ENCODE measurements at regions not wholly inside any gene's neighbourhood (a gene's known extent, or its start where the extent isn't known, plus 50 kb on each side); places are given as distances from the start of the nearest gene placed in this dataset.
A peak's percentile ranks its signal among the peaks of the same experiment; 100 is the strongest.

DNA sequence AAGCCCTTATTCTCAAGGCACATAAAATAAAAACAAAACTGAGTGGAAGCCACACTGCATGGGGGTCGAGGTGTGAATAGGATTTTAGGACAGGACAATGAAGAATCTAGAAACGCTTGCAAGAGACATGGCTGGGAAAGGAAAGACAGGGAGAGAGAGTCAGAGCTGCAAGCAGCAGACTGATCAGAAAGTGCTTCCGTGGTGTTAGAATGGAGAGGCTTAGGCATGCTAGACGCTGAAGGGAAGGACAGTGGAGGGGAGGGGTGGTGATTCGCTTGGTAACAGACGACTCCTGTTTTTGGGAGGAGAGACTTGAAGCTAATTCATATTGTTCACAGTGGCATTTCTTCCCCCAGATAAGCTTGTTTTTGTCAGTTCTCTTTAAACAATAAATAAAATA, 173.5 kb downstream of the AIPL1 start:
- DNase-seq (no peak), ATAC-seq (ENCODE audit: insufficient read depth, low FRiP score) (no peak)
- no peaks in the 10 kb centered on the region for H3K27me3 ChIP-seq (ENCODE audit: control insufficient read depth in 3 of 3, insufficient read depth in 3 of 3, low read length in 2 of 3)
- WGBS, 2 donors, result 36 to 38% methylated on average over 6 of the region's 6 CpGs
- TF ChIP-seq, protein P1, sequence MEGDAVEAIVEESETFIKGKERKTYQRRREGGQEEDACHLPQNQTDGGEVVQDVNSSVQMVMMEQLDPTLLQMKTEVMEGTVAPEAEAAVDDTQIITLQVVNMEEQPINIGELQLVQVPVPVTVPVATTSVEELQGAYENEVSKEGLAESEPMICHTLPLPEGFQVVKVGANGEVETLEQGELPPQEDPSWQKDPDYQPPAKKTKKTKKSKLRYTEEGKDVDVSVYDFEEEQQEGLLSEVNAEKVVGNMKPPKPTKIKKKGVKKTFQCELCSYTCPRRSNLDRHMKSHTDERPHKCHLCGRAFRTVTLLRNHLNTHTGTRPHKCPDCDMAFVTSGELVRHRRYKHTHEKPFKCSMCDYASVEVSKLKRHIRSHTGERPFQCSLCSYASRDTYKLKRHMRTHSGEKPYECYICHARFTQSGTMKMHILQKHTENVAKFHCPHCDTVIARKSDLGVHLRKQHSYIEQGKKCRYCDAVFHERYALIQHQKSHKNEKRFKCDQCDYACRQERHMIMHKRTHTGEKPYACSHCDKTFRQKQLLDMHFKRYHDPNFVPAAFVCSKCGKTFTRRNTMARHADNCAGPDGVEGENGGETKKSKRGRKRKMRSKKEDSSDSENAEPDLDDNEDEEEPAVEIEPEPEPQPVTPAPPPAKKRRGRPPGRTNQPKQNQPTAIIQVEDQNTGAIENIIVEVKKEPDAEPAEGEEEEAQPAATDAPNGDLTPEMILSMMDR (IDR thresholded peaks at IDR 0.05; ENCODE audit: control extremely low read depth, extremely low read depth), result no peak
- no peak overlapping the region for H3K4me3 ChIP-seq
- no peak overlapping the region for H3K27ac ChIP-seq (ENCODE audit: low read depth in 1 of 2, low read length in 1 of 2)
- no peak overlapping the region for H3K9ac ChIP-seq (ENCODE audit: insufficient read depth in 1 of 2, low read length in 2 of 2)
- no peaks in the 10 kb centered on the region for H3K4me1 ChIP-seq (ENCODE audit: control insufficient read depth in 5 of 5, insufficient read depth in 5 of 5, low read length in 5 of 5)
- no peaks in the 10 kb centered on the region for H3K36me3 ChIP-seq (ENCODE audit: control insufficient read depth in 4 of 4, insufficient read depth in 4 of 4, low read length in 4 of 4)
- H3K9me3 ChIP-seq (ENCODE audit: control insufficient read depth in 4 of 4, insufficient read depth in 3 of 4, low read length in 3 of 4), result peaks cover 0 to 8% (median 2%) of the 10 kb centered on the region in 4 donors

DNA sequence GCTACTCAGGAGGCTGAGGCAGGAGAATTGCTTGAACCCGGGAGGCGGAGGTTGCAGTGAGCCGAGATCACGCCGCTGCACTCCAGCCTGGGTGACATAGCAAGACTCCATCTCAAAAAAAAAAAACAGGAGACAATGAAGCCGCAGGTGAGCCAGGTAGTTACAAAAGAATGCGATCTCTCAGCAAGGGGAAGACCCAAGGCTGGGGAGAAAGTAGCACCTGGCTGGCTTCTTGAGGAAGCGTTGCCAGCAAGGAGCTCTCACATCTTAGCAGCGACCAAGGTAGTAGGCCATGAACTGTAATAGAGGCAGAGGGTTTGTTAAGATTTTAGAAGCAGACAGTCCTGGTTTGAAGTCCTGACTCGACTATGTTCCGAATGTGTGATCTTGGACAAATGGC, 175.0 kb downstream of the AIPL1 start:
- TF ChIP-seq, protein P1 (IDR thresholded peaks at IDR 0.05; ENCODE audit: control extremely low read depth, extremely low read depth), result no peak
- no peak overlapping the region for H3K9ac ChIP-seq (ENCODE audit: insufficient read depth in 1 of 2, low read length in 2 of 2)
- no peak overlapping the region for H3K27ac ChIP-seq (ENCODE audit: low read depth in 1 of 2, low read length in 1 of 2)
- H3K36me3 ChIP-seq (ENCODE audit: control insufficient read depth in 4 of 4, insufficient read depth in 4 of 4, low read length in 4 of 4), result no peaks in the 10 kb centered on the region
- H3K9me3 ChIP-seq (ENCODE audit: control insufficient read depth in 4 of 4, insufficient read depth in 3 of 4, low read length in 3 of 4), result peaks cover 0 to 6% (median 0%) of the 10 kb centered on the region in 4 donors
- WGBS, 2 donors, result 84 to 87% methylated on average over 10 to 11 of the region's 11 CpGs
- no peak for DNase-seq
- H3K4me1 ChIP-seq (ENCODE audit: control insufficient read depth in 5 of 5, insufficient read depth in 5 of 5, low read length in 5 of 5), result no peaks in the 10 kb centered on the region
- no peak overlapping the region for H3K4me3 ChIP-seq
- no peaks in the 10 kb centered on the region for H3K27me3 ChIP-seq (ENCODE audit: control insufficient read depth in 3 of 3, insufficient read depth in 3 of 3, low read length in 2 of 3)
- no peak for ATAC-seq (ENCODE audit: insufficient read depth, low FRiP score)

DNA sequence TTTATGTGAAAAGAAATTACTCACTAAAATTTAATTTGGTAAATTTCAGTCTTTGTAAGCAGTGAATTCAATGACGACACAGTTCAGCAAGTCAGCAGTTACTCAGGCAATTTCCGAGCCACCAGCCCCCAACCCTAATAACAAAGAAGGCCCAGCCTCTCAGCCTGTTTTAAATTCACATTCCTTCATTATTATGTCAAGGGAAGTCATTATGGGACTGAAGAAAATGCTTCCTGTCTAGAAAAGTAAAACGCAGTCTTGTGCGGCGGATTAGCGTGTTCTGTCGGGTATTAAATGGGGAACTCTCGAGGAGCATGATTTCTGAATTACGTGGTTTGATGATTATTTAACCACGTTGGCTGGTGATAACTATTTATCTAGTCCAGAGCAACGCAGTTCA, 177.6 kb downstream of the AIPL1 start:
- TF ChIP-seq, protein P1 (IDR thresholded peaks at IDR 0.05; ENCODE audit: control extremely low read depth, extremely low read depth), result no peak
- Histone ChIP-seq H3K27me3 (ENCODE audit: control insufficient read depth in 3 of 3, insufficient read depth in 3 of 3, low read length in 2 of 3) (no peaks in the 10 kb centered on the region), H3K4me3 (no peak overlapping the region), H3K27ac (ENCODE audit: low read depth in 1 of 2, low read length in 1 of 2) (no peak overlapping the region), H3K36me3 (ENCODE audit: control insufficient read depth in 4 of 4, insufficient read depth in 4 of 4, low read length in 4 of 4) (no peaks in the 10 kb centered on the region), H3K4me1 (ENCODE audit: control insufficient read depth in 5 of 5, insufficient read depth in 5 of 5, low read length in 5 of 5) (no peaks in the 10 kb centered on the region), H3K9me3 (ENCODE audit: control insufficient read depth in 4 of 4, insufficient read depth in 3 of 4, low read length in 3 of 4) (peaks cover 0 to 5% (median 0%) of the 10 kb centered on the region in 4 donors), H3K9ac (ENCODE audit: insufficient read depth in 1 of 2, low read length in 2 of 2) (no peak overlapping the region)
- WGBS, 2 donors, result 3 to 32% methylated on average over 11 of the region's 11 CpGs
- DNase-seq (peak; percentile 21 to 44 (median 37)), ATAC-seq (ENCODE audit: insufficient read depth, low FRiP score) (no peak)

DNA sequence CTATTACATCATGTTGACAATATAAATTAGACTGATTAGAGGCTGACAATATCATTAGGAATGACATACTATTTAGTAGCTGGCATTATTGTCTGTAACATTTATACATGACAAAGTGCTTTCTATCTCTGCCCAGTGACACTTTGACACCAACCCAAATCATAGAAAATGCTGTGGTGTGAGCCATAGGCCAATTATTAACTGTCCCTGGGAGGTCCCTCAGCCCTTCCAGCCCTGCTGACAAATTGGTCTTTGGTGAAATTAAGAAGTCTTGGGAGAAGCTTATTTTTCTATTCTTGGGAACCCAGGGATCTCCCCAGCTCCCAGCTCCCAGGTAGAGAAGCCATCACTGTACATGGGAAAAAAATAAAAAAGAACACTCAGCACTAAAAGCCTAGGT, 179.6 kb downstream of the AIPL1 start:
- Histone ChIP-seq H3K4me3 (no peak overlapping the region), H3K27me3 (ENCODE audit: control insufficient read depth in 3 of 3, insufficient read depth in 3 of 3, low read length in 2 of 3) (no peaks in the 10 kb centered on the region), H3K36me3 (ENCODE audit: control insufficient read depth in 4 of 4, insufficient read depth in 4 of 4, low read length in 4 of 4) (no peaks in the 10 kb centered on the region), H3K9me3 (ENCODE audit: control insufficient read depth in 4 of 4, insufficient read depth in 3 of 4, low read length in 3 of 4) (peaks cover 0 to 2% (median 0%) of the 10 kb centered on the region in 4 donors), H3K9ac (ENCODE audit: insufficient read depth in 1 of 2, low read length in 2 of 2) (no peak overlapping the region), H3K27ac (ENCODE audit: low read depth in 1 of 2, low read length in 1 of 2) (no peak overlapping the region), H3K4me1 (ENCODE audit: control insufficient read depth in 5 of 5, insufficient read depth in 5 of 5, low read length in 5 of 5) (no peaks in the 10 kb centered on the region)
- TF ChIP-seq, protein P1 (IDR thresholded peaks at IDR 0.05; ENCODE audit: control extremely low read depth, extremely low read depth), result no peak
- DNase-seq (no peak), ATAC-seq (ENCODE audit: insufficient read depth, low FRiP score) (no peak)

All from lung (tissue), 11 donors.